ENCODE measurements at regions not wholly inside any gene's neighbourhood (a gene's known extent, or its start where the extent isn't known, plus 50 kb on each side); places are given as distances from the start of the nearest gene placed in this dataset.

GRCh38 chr5:123754908-123755307 is 242.9 kb downstream of the CSNK1G3 start:
- peak; percentile 34 to 77 (median 66) for ATAC-seq
- TF ChIP-seq POLR2A (IDR thresholded peaks at IDR 0.05), result no peak
- TF ChIP-seq, protein P1, sequence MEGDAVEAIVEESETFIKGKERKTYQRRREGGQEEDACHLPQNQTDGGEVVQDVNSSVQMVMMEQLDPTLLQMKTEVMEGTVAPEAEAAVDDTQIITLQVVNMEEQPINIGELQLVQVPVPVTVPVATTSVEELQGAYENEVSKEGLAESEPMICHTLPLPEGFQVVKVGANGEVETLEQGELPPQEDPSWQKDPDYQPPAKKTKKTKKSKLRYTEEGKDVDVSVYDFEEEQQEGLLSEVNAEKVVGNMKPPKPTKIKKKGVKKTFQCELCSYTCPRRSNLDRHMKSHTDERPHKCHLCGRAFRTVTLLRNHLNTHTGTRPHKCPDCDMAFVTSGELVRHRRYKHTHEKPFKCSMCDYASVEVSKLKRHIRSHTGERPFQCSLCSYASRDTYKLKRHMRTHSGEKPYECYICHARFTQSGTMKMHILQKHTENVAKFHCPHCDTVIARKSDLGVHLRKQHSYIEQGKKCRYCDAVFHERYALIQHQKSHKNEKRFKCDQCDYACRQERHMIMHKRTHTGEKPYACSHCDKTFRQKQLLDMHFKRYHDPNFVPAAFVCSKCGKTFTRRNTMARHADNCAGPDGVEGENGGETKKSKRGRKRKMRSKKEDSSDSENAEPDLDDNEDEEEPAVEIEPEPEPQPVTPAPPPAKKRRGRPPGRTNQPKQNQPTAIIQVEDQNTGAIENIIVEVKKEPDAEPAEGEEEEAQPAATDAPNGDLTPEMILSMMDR (IDR thresholded peaks at IDR 0.05), result no peak
- H3K4me1 ChIP-seq, result peaks cover 3 to 45% (median 20%) of the 10 kb centered on the region in 12 donors
- H3K27me3 ChIP-seq, result no peaks in the 10 kb centered on the region
- no peak for DNase-seq
- peak overlapping the region in 6 of 12 donors; percentile 11 to 67 (median 55) for H3K27ac ChIP-seq
- WGBS, 4 donors, result 41 to 58% (median 46%) methylated on average over 3 of the region's 3 CpGs
- peaks cover 0 to 8% (median 0%) of the 10 kb centered on the region in 12 donors for H3K9me3 ChIP-seq
- intact Hi-C loops (cut with DNase I), result loop anchor here in 3 of 10 donors (2.0 to 10.0 kb wide), 3 partner anchors 14 to 60 kb away; no protein-coding TSS in a partner anchor
- H3K36me3 ChIP-seq, result no peaks in the 10 kb centered on the region
- H3K4me3 ChIP-seq, result no peak overlapping the region

- intact Hi-C loops (cut with DNase I), result loop anchor here in 3 of 10 donors (2.0 to 10.0 kb wide), 3 partner anchors 13 to 59 kb away; no protein-coding TSS in a partner anchor
- ATAC-seq (no peak), DNase-seq (no peak)
- no peak for TF ChIP-seq POLR2A (IDR thresholded peaks at IDR 0.05)
- TF ChIP-seq, protein P1 (IDR thresholded peaks at IDR 0.05), result no peak
- 87 to 89% (median 88%) methylated on average over 4 of the region's 4 CpGs for WGBS, 4 donors
- no peaks in the 10 kb centered on the region for H3K27me3 ChIP-seq
- peak overlapping the region in 7 of 12 donors; percentile 11 to 67 (median 43) for H3K27ac ChIP-seq
- peaks cover 3 to 45% (median 20%) of the 10 kb centered on the region in 12 donors for H3K4me1 ChIP-seq
- H3K4me3 ChIP-seq, result no peak overlapping the region
- H3K9me3 ChIP-seq, result peaks cover 0 to 5% (median 0%) of the 10 kb centered on the region in 12 donors
- H3K36me3 ChIP-seq, result no peaks in the 10 kb centered on the region
These were observed 242.2 kb downstream of the CSNK1G3 start for GRCh38 chr5:123753937-123754891.

- intact Hi-C loops (cut with DNase I), result loop anchor here in 2 of 10 donors (5.0 to 10.0 kb wide), 2 partner anchors 51 to 59 kb away; no protein-coding TSS in a partner anchor
- DNase-seq (no peak), ATAC-seq (no peak)
- peak overlapping the region in 2 of 12 donors; percentile 59 to 64 for H3K27ac ChIP-seq
- peaks cover 0 to 3% (median 0%) of the 10 kb centered on the region in 12 donors for H3K9me3 ChIP-seq
- H3K4me1 ChIP-seq, result peaks cover 3 to 45% (median 20%) of the 10 kb centered on the region in 12 donors
- no peaks in the 10 kb centered on the region for H3K27me3 ChIP-seq
- TF ChIP-seq POLR2A (IDR thresholded peaks at IDR 0.05), result no peak
- TF ChIP-seq, protein P1 (IDR thresholded peaks at IDR 0.05), result no peak
- 68 to 84% (median 79%) methylated on average over 3 of the region's 3 CpGs for WGBS, 4 donors
- no peak overlapping the region for H3K4me3 ChIP-seq
- H3K36me3 ChIP-seq, result no peaks in the 10 kb centered on the region
These were observed 241.4 kb downstream of the CSNK1G3 start for GRCh38 chr5:123753180-123753936.
